H9 (cell line): ENCODE measurements at regions not wholly inside any gene's neighbourhood (a gene's known extent, or its start where the extent isn't known, plus 50 kb on each side); places are given as distances from the start of the nearest gene placed in this dataset.

Experiments
- DNase-seq: peaks from one replicate; pipeline ENCODE4 v3.0.0-alpha.2; 2017
- H2AFZ ChIP-seq: one replicate; pipeline ENCODE4 v1.6.1; 2013; ENCODE audit warnings: mild to moderate bottlenecking, low read length, control low read depth, moderate library complexity
- H2AK5ac ChIP-seq: 2 replicates; pipeline ENCODE4 v1.6.1; 2013; ENCODE audit warnings: low read length, control low read depth, mixed read lengths; ENCODE audit not compliant: insufficient read length
- H2BK120ac ChIP-seq: one replicate; pipeline ENCODE4 v1.6.1; 2013; ENCODE audit warnings: low read depth, mild to moderate bottlenecking, low read length, control low read depth, inconsistent platforms; ENCODE audit not compliant: poor library complexity, severe bottlenecking
- H2BK12ac ChIP-seq: 2 replicates; pipeline ENCODE4 v1.6.1; 2013; ENCODE audit warnings: low read length, control low read depth, mixed read lengths, low read depth; ENCODE audit not compliant: insufficient read length
- H2BK15ac ChIP-seq: 2 replicates; pipeline ENCODE4 v1.6.1; 2013; ENCODE audit warnings: low read depth, low read length, control low read depth
- H2BK20ac ChIP-seq: one replicate; pipeline ENCODE4 v1.6.1; 2013; ENCODE audit warnings: low read depth, mild to moderate bottlenecking, low read length, control low read depth, inconsistent platforms; ENCODE audit not compliant: poor library complexity, severe bottlenecking
- H2BK5ac ChIP-seq: 2 replicates; pipeline ENCODE4 v1.6.1; 2013; ENCODE audit warnings: low read length, control low read depth, mixed read lengths; ENCODE audit not compliant: insufficient read length
- H3K14ac ChIP-seq: 2 replicates; pipeline ENCODE4 v1.6.1; 2013; ENCODE audit warnings: low read length, control low read depth; ENCODE audit not compliant: insufficient read depth
- H3K18ac ChIP-seq: 2 replicates; pipeline ENCODE4 v1.6.1; 2013; ENCODE audit warnings: low read depth, mild to moderate bottlenecking, mixed read lengths, low read length, control low read depth; ENCODE audit not compliant: insufficient read length
- H3K23ac ChIP-seq: 2 replicates; pipeline ENCODE4 v1.6.1; 2013; ENCODE audit warnings: low read length, control low read depth, mixed read lengths, low read depth; ENCODE audit not compliant: insufficient read length
- H3K23me2 ChIP-seq: 2 replicates; pipeline ENCODE4 v1.6.1; 2013; ENCODE audit warnings: low read depth, mild to moderate bottlenecking, mixed read lengths, low read length, control low read depth; ENCODE audit not compliant: insufficient read length, poor library complexity, severe bottlenecking
- H3K27ac ChIP-seq: 2 replicates; pipeline ENCODE4 v1.5.1; 2013; ENCODE audit warnings: low read length, control low read depth, mixed read lengths, low read depth; ENCODE audit not compliant: insufficient read length
- H3K27me3 ChIP-seq: 2 replicates; pipeline ENCODE4 v1.6.1; 2013; ENCODE audit warnings: low read length, control low read depth, inconsistent platforms; ENCODE audit not compliant: insufficient read depth
- H3K4ac ChIP-seq: 2 replicates; pipeline ENCODE4 v1.6.1; 2013; ENCODE audit warnings: low read depth, mild to moderate bottlenecking, control low read depth, inconsistent platforms, low read length, moderate library complexity
- H3K4me1 ChIP-seq: 2 replicates; pipeline ENCODE4 v1.6.1; 2013; ENCODE audit warnings: low read length, control low read depth, inconsistent platforms; ENCODE audit not compliant: insufficient read depth
- H3K4me2 ChIP-seq: 2 replicates; pipeline ENCODE4 v1.6.1; 2013; ENCODE audit warnings: low read length, control low read depth, mixed read lengths; ENCODE audit not compliant: insufficient read length, insufficient read depth
- H3K56ac ChIP-seq: 2 replicates; pipeline ENCODE4 v1.6.1; 2013; ENCODE audit warnings: low read depth, mild to moderate bottlenecking, mixed read lengths, low read length, control low read depth; ENCODE audit not compliant: insufficient read length
- H3K79me1 ChIP-seq: 2 replicates; pipeline ENCODE4 v1.6.1; 2013; ENCODE audit warnings: low read depth, mild to moderate bottlenecking, moderate library complexity, low read length, control low read depth, inconsistent platforms; ENCODE audit not compliant: insufficient read depth, poor library complexity, severe bottlenecking
- H3K79me2 ChIP-seq: 2 replicates; pipeline ENCODE4 v1.6.1; 2013; ENCODE audit warnings: low read length, control low read depth, inconsistent platforms; ENCODE audit not compliant: insufficient read depth
- H3K9ac ChIP-seq: 2 replicates; pipeline ENCODE4 v1.6.1; 2013; ENCODE audit warnings: low read length, control low read depth, mixed read lengths; ENCODE audit not compliant: insufficient read length; ENCODE audit errors: extremely low read depth
- H3K9me3 ChIP-seq: one replicate; pipeline ENCODE4 v1.6.1; 2013; ENCODE audit warnings: low read depth, low read length, inconsistent platforms; ENCODE audit not compliant: control insufficient read depth
- H3T11ph ChIP-seq: one replicate; pipeline ENCODE4 v1.6.1; 2013; ENCODE audit warnings: mild to moderate bottlenecking, low read length, control low read depth, inconsistent platforms
- H4K20me1 ChIP-seq: one replicate; pipeline ENCODE4 v1.6.1; 2013; ENCODE audit not compliant: control insufficient read depth, insufficient read length, insufficient read depth
- H4K5ac ChIP-seq: 2 replicates; pipeline ENCODE4 v1.6.1; 2013; ENCODE audit warnings: low read depth, mild to moderate bottlenecking, mixed read lengths, low read length, control low read depth; ENCODE audit not compliant: insufficient read length
- H4K8ac ChIP-seq: replicated peaks from 2 replicates; pipeline ENCODE4 v1.6.1; 2013; ENCODE audit warnings: low read length, control low read depth, mixed read lengths, low read depth; ENCODE audit not compliant: insufficient read length
- H4K91ac ChIP-seq: 2 replicates; pipeline ENCODE4 v1.6.1; 2013; ENCODE audit warnings: low read depth, mild to moderate bottlenecking, moderate library complexity, mixed read lengths, low read length, control low read depth; ENCODE audit not compliant: insufficient read length
- H3K27ac Mint-ChIP-seq, 3 experiments: 2 replicates in 2 of 3; 3 replicates in 1 of 3; pipeline ENCODE4 v1.8.0; 2020 to 2021; ENCODE audit warnings: mixed read lengths in 3 of 3, mild to moderate bottlenecking in 1 of 3, moderate library complexity in 1 of 3
- H3K27me3 Mint-ChIP-seq: 2 replicates; pipeline ENCODE4 v1.8.0; 2021; ENCODE audit warnings: low read depth, mild to moderate bottlenecking, moderate library complexity, mixed read lengths
- H3K36me3 Mint-ChIP-seq, 3 experiments: 2 replicates in 2 of 3; 3 replicates in 1 of 3; pipeline ENCODE4 v1.8.0; 2020 to 2021; ENCODE audit warnings: low read depth in 3 of 3, mixed read lengths in 3 of 3; ENCODE audit not compliant: insufficient read depth in 1 of 3
- H3K4me1 Mint-ChIP-seq, 2 experiments: 2 replicates each; pipeline ENCODE4 v1.8.0; 2020; ENCODE audit warnings: mixed read lengths in 2 of 2
- H3K4me3 Mint-ChIP-seq, 2 experiments: 2 replicates in 1 of 2; 3 replicates in 1 of 2; pipeline ENCODE4 v1.8.0; 2020 to 2021; ENCODE audit warnings: mild to moderate bottlenecking in 2 of 2, mixed read lengths in 2 of 2, moderate library complexity in 1 of 2
- H3K9me3 Mint-ChIP-seq, 2 experiments: 2 replicates in 1 of 2; 3 replicates in 1 of 2; pipeline ENCODE4 v1.8.0; 2020; ENCODE audit warnings: mild to moderate bottlenecking in 2 of 2, mixed read lengths in 2 of 2, moderate library complexity in 1 of 2
- WGBS: extraction: QIAGEN DNeasy Blood & Tissue Kit; methylation state at CpG from one replicate; pipeline ENCODE4 v1.1.7; 2013; ENCODE audit warnings: missing lambda C conversion rate, low lambda C conversion rate, mixed read lengths; ENCODE audit not compliant: insufficient read length; ENCODE audit errors: extremely low coverage; 5-methylcytosine and 5-hydroxymethylcytosine counted together
- TF ChIP-seq, protein P1 (sequence below): fragments of 200-600 bp; sonication (generic); conservative IDR thresholded peaks from 3 replicates; pipeline ENCODE4 v1.8.0; 2021; ENCODE audit warnings: antibody characterized with exemption, mild to moderate bottlenecking

DNA sequence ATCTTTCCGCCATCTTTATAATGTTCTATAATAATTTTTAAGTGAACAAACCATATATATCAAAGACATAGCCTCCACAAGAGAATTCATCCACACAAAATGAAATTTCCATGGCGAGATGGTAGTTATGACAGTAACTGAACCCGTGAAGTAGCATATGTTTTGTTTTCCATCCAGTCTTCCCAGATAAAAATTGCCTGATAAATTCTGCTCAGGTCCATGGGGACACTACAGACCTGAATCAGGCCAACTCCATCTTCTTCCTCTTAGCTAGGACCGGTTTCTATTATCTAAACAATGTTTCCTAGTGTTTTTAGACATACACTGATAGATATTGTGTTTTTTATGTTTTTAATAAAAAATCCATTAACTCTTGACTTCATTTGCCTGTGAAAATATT lies 235.7 kb downstream of the PLK2 start:
- H3K27ac Mint-ChIP-seq, result no peak overlapping the region
- H4K20me1 ChIP-seq, result no peaks in the 10 kb centered on the region
- H3K9me3 ChIP-seq, result no peaks in the 10 kb centered on the region
- H3K14ac ChIP-seq, result no peak overlapping the region
- H3K27me3 ChIP-seq, result no peaks in the 10 kb centered on the region
- no peaks in the 10 kb centered on the region for H3K4me1 Mint-ChIP-seq
- H3K23ac ChIP-seq, result no peak overlapping the region
- H2BK120ac ChIP-seq, result no peak overlapping the region
- no peak overlapping the region for H3K56ac ChIP-seq
- H4K5ac ChIP-seq, result no peak overlapping the region
- H3K9me3 Mint-ChIP-seq, result peaks cover 0 to 2% of the 10 kb centered on the region in 2 experiments; a peak in 1 of 5 replicates
- no peak overlapping the region for H3K9ac ChIP-seq
- no peak overlapping the region for H2BK12ac ChIP-seq
- no peak overlapping the region for H2AFZ ChIP-seq
- no peaks in the 10 kb centered on the region for H3K23me2 ChIP-seq
- no peak overlapping the region for H3K27ac ChIP-seq
- H3K36me3 Mint-ChIP-seq, result no peaks in the 10 kb centered on the region; a peak in 1 of 7 replicates
- H3K79me2 ChIP-seq, result no peaks in the 10 kb centered on the region
- H2AK5ac ChIP-seq, result no peak overlapping the region
- WGBS, result no CpG with 5 or more reads among the region's 4 CpGs
- no peak overlapping the region for H3T11ph ChIP-seq
- no peak for DNase-seq
- H3K27me3 Mint-ChIP-seq, result no peaks in the 10 kb centered on the region
- H2BK15ac ChIP-seq, result no peak overlapping the region
- no peaks in the 10 kb centered on the region for H3K4me1 ChIP-seq
- no peak overlapping the region for H3K4ac ChIP-seq
- H4K91ac ChIP-seq, result no peak overlapping the region
- H2BK5ac ChIP-seq, result no peak overlapping the region
- no peak overlapping the region for H3K4me3 Mint-ChIP-seq
- TF ChIP-seq, protein P1, sequence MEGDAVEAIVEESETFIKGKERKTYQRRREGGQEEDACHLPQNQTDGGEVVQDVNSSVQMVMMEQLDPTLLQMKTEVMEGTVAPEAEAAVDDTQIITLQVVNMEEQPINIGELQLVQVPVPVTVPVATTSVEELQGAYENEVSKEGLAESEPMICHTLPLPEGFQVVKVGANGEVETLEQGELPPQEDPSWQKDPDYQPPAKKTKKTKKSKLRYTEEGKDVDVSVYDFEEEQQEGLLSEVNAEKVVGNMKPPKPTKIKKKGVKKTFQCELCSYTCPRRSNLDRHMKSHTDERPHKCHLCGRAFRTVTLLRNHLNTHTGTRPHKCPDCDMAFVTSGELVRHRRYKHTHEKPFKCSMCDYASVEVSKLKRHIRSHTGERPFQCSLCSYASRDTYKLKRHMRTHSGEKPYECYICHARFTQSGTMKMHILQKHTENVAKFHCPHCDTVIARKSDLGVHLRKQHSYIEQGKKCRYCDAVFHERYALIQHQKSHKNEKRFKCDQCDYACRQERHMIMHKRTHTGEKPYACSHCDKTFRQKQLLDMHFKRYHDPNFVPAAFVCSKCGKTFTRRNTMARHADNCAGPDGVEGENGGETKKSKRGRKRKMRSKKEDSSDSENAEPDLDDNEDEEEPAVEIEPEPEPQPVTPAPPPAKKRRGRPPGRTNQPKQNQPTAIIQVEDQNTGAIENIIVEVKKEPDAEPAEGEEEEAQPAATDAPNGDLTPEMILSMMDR, result no peak
- no peak overlapping the region for H2BK20ac ChIP-seq
- no peak overlapping the region for H3K4me2 ChIP-seq
- no peaks in the 10 kb centered on the region for H3K79me1 ChIP-seq
- H4K8ac ChIP-seq, result no peak overlapping the region
- no peak overlapping the region for H3K18ac ChIP-seq
